Glutamatergic neuron (in vitro differentiated cells): ENCODE measurements at regions not wholly inside any gene's neighbourhood (a gene's known extent, or its start where the extent isn't known, plus 50 kb on each side); places are given as distances from the start of the nearest gene placed in this dataset.

Experiments
- DNase-seq: peaks from one replicate; pipeline ENCODE4 v3.0.0; 2022
- H3K27ac Mint-ChIP-seq: one replicate; pipeline ENCODE4 v1.8.0; 2020; ENCODE audit warnings: mild to moderate bottlenecking, mixed read lengths, inconsistent platforms; ENCODE audit not compliant: unreplicated experiment
- H3K27me3 Mint-ChIP-seq: one replicate; pipeline ENCODE4 v1.8.0; 2020; ENCODE audit warnings: mild to moderate bottlenecking, moderate library complexity, mixed read lengths, inconsistent platforms; ENCODE audit not compliant: unreplicated experiment
- H3K36me3 Mint-ChIP-seq: one replicate; pipeline ENCODE4 v1.8.0; 2020; ENCODE audit warnings: mild to moderate bottlenecking, mixed read lengths, inconsistent platforms; ENCODE audit not compliant: unreplicated experiment
- H3K4me1 Mint-ChIP-seq: one replicate; pipeline ENCODE4 v1.8.0; 2020; ENCODE audit warnings: mild to moderate bottlenecking, low read depth, mixed read lengths, inconsistent platforms; ENCODE audit not compliant: unreplicated experiment
- H3K4me3 Mint-ChIP-seq: one replicate; pipeline ENCODE4 v1.8.0; 2020; ENCODE audit warnings: mild to moderate bottlenecking, mixed read lengths, inconsistent platforms; ENCODE audit not compliant: unreplicated experiment
- H3K9me3 Mint-ChIP-seq: one replicate; pipeline ENCODE4 v1.8.0; 2020; ENCODE audit warnings: mild to moderate bottlenecking, moderate library complexity, mixed read lengths, inconsistent platforms; ENCODE audit not compliant: unreplicated experiment
- TF ChIP-seq, protein P1 (sequence below): fragments of 200-600 bp; sonication (generic); IDR thresholded peaks from one replicate; pipeline ENCODE4 v1.5.0; 2021; ENCODE audit not compliant: partially characterized antibody, unreplicated experiment

DNA sequence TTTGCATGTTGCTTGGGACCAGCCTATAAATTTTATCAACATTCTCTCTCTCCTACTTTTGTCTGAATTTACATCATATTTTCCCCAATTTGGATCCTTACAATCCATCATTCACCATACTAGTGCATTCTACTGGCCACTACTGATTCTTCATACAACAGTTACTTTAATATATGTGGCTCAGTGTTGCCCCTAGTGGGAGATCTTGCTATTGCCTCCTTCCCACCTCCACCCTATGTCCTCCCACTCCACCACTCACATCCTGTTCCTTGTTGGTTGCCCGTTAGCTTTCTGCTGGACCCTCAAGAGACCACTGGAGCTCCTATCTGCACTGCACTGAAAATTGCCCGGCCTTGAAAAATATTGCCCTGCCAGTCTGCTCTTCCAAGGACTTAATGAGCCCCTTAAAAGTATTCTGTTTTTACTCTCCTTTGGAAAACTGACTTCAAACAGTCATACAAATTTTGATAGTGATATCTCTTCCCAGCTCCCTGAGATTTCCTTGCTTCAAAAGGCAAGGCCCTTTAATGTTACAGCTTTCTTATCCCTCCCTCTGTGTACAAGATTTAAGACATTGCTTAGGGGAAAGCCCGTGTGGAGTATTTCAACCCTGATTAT is 243.2 kb upstream of the TMEM229A start:
- Mint-ChIP-seq H3K27me3 (no peaks in the 10 kb centered on the region), H3K27ac (no peak overlapping the region)
- peak; percentile 60 for DNase-seq

DNA sequence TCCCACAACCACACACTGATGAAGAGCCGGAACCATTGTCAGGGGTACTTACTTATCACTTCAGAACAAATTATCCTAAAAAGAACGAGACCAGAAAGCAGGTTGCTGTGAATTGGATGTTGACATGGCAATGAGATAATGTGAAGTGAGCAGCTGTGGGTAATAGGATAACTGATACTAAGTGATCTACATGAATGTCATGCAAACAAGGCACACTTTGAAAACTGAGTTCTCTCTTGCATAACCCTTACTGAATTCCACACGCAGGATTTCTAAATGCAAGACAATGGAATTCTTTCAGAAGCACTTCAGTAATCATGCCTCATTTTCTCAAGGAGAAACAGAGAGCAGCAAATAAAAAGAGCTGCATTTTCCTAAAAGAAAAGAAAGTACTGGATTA is 242.5 kb upstream of the TMEM229A start:
- H3K4me1 Mint-ChIP-seq, result peaks cover 2% of the 10 kb centered on the region
- H3K36me3 Mint-ChIP-seq, result no peaks in the 10 kb centered on the region
- no peaks in the 10 kb centered on the region for H3K27me3 Mint-ChIP-seq
- TF ChIP-seq, protein P1, sequence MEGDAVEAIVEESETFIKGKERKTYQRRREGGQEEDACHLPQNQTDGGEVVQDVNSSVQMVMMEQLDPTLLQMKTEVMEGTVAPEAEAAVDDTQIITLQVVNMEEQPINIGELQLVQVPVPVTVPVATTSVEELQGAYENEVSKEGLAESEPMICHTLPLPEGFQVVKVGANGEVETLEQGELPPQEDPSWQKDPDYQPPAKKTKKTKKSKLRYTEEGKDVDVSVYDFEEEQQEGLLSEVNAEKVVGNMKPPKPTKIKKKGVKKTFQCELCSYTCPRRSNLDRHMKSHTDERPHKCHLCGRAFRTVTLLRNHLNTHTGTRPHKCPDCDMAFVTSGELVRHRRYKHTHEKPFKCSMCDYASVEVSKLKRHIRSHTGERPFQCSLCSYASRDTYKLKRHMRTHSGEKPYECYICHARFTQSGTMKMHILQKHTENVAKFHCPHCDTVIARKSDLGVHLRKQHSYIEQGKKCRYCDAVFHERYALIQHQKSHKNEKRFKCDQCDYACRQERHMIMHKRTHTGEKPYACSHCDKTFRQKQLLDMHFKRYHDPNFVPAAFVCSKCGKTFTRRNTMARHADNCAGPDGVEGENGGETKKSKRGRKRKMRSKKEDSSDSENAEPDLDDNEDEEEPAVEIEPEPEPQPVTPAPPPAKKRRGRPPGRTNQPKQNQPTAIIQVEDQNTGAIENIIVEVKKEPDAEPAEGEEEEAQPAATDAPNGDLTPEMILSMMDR, result no peak
- H3K27ac Mint-ChIP-seq, result no peak overlapping the region
- H3K9me3 Mint-ChIP-seq, result no peaks in the 10 kb centered on the region
- H3K4me3 Mint-ChIP-seq, result no peak overlapping the region
- DNase-seq, result no peak

More for the DNA sequence above, 243.2 kb upstream of the TMEM229A start:
- H3K4me1 Mint-ChIP-seq, result peaks cover 2% of the 10 kb centered on the region
- H3K9me3 Mint-ChIP-seq, result no peaks in the 10 kb centered on the region
- no peaks in the 10 kb centered on the region for H3K36me3 Mint-ChIP-seq
- H3K4me3 Mint-ChIP-seq, result no peak overlapping the region
- TF ChIP-seq, protein P1, result peak; percentile 75

DNA sequence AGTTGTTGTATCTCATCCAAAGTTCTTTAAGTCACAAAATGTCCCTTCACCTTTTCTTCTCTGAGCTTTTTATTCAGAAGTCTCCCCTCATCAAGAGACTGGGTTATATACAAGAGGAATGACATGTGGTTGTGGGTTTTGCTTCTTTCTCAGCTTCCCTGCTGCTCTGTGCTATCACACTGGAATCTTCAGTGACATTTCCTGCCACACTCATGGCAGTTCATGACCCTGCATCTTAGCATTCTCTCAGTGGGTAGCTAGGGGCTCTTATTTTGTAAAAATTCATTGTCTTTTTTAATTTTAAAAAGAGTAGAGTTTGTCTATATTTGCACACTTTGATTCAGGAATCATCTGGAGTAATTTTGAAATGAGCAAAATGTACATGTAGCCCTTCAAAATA is 236.9 kb upstream of the TMEM229A start:
- Mint-ChIP-seq H3K27me3 (no peaks in the 10 kb centered on the region), H3K9me3 (no peaks in the 10 kb centered on the region), H3K36me3 (no peaks in the 10 kb centered on the region), H3K4me3 (no peak overlapping the region), H3K27ac (no peak overlapping the region), H3K4me1 (no peaks in the 10 kb centered on the region)
- no peak for DNase-seq
- TF ChIP-seq, protein P1, result no peak

DNA sequence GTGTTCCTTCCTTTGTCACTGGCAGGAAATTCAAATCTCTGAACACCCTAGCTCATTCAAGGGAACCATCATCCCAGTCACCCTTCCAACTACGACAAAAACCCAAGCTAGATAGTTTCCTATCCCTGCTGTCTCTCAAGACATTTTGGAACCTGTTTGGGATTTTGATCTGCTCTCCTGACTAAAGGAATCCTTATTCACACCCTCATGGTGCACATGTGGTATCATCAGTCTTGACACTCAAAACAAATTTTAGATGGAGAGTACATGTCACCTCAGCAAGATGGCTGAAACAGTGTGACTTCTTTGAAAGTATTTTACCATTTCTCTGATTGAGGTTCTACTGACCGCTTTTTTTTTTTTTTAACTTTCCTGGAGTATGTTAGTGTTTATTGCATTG is 234.3 kb upstream of the TMEM229A start:
- Mint-ChIP-seq H3K27me3 (no peaks in the 10 kb centered on the region), H3K4me3 (no peak overlapping the region), H3K9me3 (no peaks in the 10 kb centered on the region), H3K4me1 (no peaks in the 10 kb centered on the region), H3K27ac (no peak overlapping the region), H3K36me3 (no peaks in the 10 kb centered on the region)
- TF ChIP-seq, protein P1, result no peak
- no peak for DNase-seq

DNA sequence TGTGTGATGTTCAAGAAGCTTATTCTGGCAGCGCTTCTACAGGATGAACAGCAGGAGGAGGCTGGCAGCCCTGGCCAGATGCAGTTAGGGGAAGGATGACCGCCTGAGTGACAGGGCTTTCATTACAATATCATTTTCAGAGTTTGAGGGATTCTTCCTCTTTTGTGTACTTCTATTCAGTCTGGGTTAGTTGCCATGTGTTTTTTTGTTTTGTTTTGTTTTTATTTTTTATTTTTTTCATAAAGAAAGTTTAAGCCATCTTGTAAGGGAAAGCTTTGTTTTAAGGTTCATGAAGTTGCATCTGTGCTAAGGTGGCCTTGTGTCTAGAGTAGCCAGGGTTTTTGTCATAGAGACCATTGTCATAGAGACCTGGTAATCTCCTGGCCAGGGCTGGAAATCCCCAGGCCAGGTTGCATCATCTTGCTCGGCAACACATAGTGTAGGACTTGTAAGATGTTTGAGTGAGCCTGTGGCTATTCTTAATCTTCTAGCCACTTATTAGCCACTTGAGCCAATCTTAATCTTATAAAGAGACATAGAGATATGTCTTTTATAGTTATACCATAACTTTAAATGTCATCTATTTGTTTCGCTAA is 230.5 kb upstream of the TMEM229A start:
- H3K36me3 Mint-ChIP-seq, result no peaks in the 10 kb centered on the region
- peak overlapping the region; percentile 48 for H3K27ac Mint-ChIP-seq
- H3K4me3 Mint-ChIP-seq, result no peak overlapping the region
- peak; percentile 45 for DNase-seq
- H3K9me3 Mint-ChIP-seq, result peaks cover 1% of the 10 kb centered on the region
- H3K4me1 Mint-ChIP-seq, result peaks cover 2% of the 10 kb centered on the region
- peaks cover 2% of the 10 kb centered on the region for H3K27me3 Mint-ChIP-seq
- TF ChIP-seq, protein P1, result no peak
